SK-N-SH treated with all-trans-retinoic acid at 6 μM for 48 hours (cell line): ENCODE measurements at regions not wholly inside any gene's neighbourhood (a gene's known extent, or its start where the extent isn't known, plus 50 kb on each side); places are given as distances from the start of the nearest gene placed in this dataset.

Experiments
- ARNTL ChIP-seq: fragments of 450-650 bp; formaldehyde crosslinking; IDR thresholded peaks from 2 replicates; pipeline ENCODE4 v1.5.0; 2020; ENCODE audit warnings: low read depth, mild to moderate bottlenecking, moderate library complexity, borderline replicate concordance
- CSDC2 ChIP-seq: fragments of 250-450 bp; sonication (Bioruptor Pico); IDR thresholded peaks from 2 replicates; pipeline ENCODE4 v1.5.0; 2020; ENCODE audit warnings: mild to moderate bottlenecking, moderate library complexity
- OSR1 ChIP-seq: fragments of 250-450 bp; sonication (Bioruptor Pico); IDR thresholded peaks from 2 replicates; pipeline ENCODE4 v1.8.0; 2022; ENCODE audit warnings: moderate library complexity, mild to moderate bottlenecking, inconsistent platforms
- PPARA ChIP-seq: fragments of 250-450 bp; sonication (Bioruptor Pico); IDR thresholded peaks from 2 replicates; pipeline ENCODE4 v1.5.0; 2020; ENCODE audit warnings: mild to moderate bottlenecking, borderline replicate concordance
- TF ChIP-seq, protein P1 (sequence below): fragments of 250-450 bp; sonication (Bioruptor Pico); IDR thresholded peaks from 2 replicates; pipeline ENCODE4 v1.5.1; 2021; ENCODE audit warnings: mild to moderate bottlenecking, moderate library complexity

DNA sequence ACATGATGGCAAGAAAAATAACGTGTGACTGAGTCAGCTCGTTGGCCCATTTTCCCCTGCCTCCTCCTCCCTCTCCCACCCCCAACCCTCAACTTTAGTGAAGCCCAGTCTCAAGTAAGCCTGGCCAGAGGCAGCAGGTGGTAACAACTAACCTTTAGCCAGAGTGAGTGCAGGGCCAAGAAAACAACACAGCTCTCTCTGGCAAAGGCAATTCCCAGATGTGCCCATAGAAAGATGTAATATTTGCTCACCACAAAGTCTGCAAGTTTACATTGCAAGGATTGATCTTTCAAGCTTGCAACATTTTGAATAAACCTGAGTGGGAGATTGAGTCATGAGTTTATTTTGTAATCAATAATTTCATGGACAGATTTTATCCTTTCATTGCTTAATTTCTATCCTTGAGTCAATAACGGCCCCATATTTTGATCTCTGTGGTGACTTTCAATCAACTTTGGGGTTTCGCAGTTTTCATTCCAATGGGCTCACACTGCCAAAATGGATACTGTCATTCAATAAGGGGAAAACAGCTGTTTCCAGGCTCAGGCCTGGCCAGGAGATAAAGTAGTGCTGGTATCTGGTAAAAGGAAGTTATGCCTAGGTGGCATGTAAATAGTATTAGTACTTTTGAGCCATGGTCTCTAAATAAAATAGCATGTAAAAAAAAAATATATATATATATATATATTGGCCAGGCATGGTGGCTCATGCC, 130.7 kb upstream of the TMEM164 start:
- TF ChIP-seq, protein P1, sequence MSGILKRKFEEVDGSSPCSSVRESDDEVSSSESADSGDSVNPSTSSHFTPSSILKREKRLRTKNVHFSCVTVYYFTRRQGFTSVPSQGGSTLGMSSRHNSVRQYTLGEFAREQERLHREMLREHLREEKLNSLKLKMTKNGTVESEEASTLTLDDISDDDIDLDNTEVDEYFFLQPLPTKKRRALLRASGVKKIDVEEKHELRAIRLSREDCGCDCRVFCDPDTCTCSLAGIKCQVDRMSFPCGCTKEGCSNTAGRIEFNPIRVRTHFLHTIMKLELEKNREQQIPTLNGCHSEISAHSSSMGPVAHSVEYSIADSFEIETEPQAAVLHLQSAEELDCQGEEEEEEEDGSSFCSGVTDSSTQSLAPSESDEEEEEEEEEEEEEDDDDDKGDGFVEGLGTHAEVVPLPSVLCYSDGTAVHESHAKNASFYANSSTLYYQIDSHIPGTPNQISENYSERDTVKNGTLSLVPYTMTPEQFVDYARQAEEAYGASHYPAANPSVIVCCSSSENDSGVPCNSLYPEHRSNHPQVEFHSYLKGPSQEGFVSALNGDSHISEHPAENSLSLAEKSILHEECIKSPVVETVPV (CRISPR knock-in tag): no peak
- TF ChIP-seq ARNTL (no peak), OSR1 (CRISPR knock-in tag) (no peak), CSDC2 (CRISPR knock-in tag) (no peak), PPARA (CRISPR knock-in tag) (no peak)
